GM12878 (cell line): ENCODE measurements at regions not wholly inside any gene's neighbourhood (a gene's known extent, or its start where the extent isn't known, plus 50 kb on each side); places are given as distances from the start of the nearest gene placed in this dataset.

Source experiments
- ATAC-seq: fragments of 200-7000 bp; cut with Tn5 transposase; 3 replicates; pipeline ENCODE4 v1.9.1; 2020; ENCODE audit warnings: mild to moderate bottlenecking, moderate library complexity
- BruUV-seq: library from RNA; stranded (reverse); fragments of 400-500 nt; replicated peaks from 2 replicates; lab custom pipeline; 2021; lab: Mats Ljungman, UMichigan
- CTCF ChIA-PET: fragments of 300-600 bp; sonication (Branson Sonifier 250); formaldehyde crosslinking; extraction: SDS; loops from one replicate; lab custom pipeline; 2021; ENCODE audit warnings: inconsistent platforms; lab: Yijun Ruan, JAX
- POLR2A ChIA-PET: fragments of 350-600 bp; formaldehyde crosslinking; extraction: SDS; loops from one replicate; lab custom pipeline; 2021; ENCODE audit warnings: inconsistent platforms; lab: Charles Lee
- RAD21 ChIA-PET: fragments of 300-600 bp; sonication (Branson Sonifier 250); formaldehyde crosslinking; loops from one replicate; lab custom pipeline; 2023; ENCODE audit warnings: antibody characterized with exemption; ENCODE audit not compliant: unreplicated experiment; lab: Charles Lee
- SMC1A ChIA-PET: fragments of 300-600 bp; sonication (Branson Sonifier 250); formaldehyde crosslinking; loops from one replicate; lab custom pipeline; 2023; ENCODE audit not compliant: unreplicated experiment, uncharacterized antibody; lab: Charles Lee
- DNase-seq: peaks from one replicate; pipeline ENCODE4 v3.0.0-alpha.2; 2011; ENCODE audit warnings: low read depth, low spot score
- FAIRE-seq: peaks from 3 replicates; lab custom pipeline; 2011; peaks lifted over from hg19 to GRCh38; lab: Jason Lieb, UNC
- H2AFZ ChIP-seq: 2 replicates; pipeline ENCODE4 v1.6.0; 2011; ENCODE audit warnings: low read depth, low read length, control low read depth; ENCODE audit not compliant: control insufficient read depth
- H3K27ac ChIP-seq: 2 replicates; pipeline ENCODE4 v1.5.1; 2011; ENCODE audit warnings: control low read depth; ENCODE audit not compliant: control insufficient read depth, insufficient read depth
- H3K27me3 ChIP-seq, 2 experiments: replicated peaks in 1 of 2; 2 replicates each; pipeline versions ENCODE4 v1.6.0 to v1.6.1; 2011; ENCODE audit warnings: low read length in 1 of 2; ENCODE audit not compliant: control insufficient read depth in 2 of 2, insufficient read depth in 2 of 2
- H3K36me3 ChIP-seq, 2 experiments: 2 replicates each; pipeline ENCODE4 v1.5.1; 2011; ENCODE audit warnings: low read length in 1 of 2; ENCODE audit not compliant: control insufficient read depth in 2 of 2, insufficient read depth in 2 of 2
- H3K4me1 ChIP-seq: 2 replicates; pipeline ENCODE4 v1.6.1; 2011; ENCODE audit warnings: mild to moderate bottlenecking, low read length, moderate library complexity, mixed read lengths; ENCODE audit not compliant: control insufficient read depth, insufficient read depth
- H3K4me2 ChIP-seq: 2 replicates; pipeline ENCODE4 v1.6.0; 2011; ENCODE audit warnings: control low read depth; ENCODE audit not compliant: control insufficient read depth, insufficient read depth
- H3K4me3 ChIP-seq: fragments of 200-600 bp; sonication (generic); 2 replicates; pipeline ENCODE4 v1.5.1; 2016
- H3K79me2 ChIP-seq: 2 replicates; pipeline ENCODE4 v1.6.0; 2011; ENCODE audit warnings: low read length; ENCODE audit not compliant: control insufficient read depth, insufficient read depth
- H3K9ac ChIP-seq: 2 replicates; pipeline ENCODE4 v1.8.0; 2011; ENCODE audit warnings: low read length, control low read depth, mixed read lengths; ENCODE audit not compliant: control insufficient read depth, insufficient read depth
- H3K9me3 ChIP-seq: replicated peaks from 3 replicates; pipeline ENCODE4 v1.5.1; 2011; ENCODE audit warnings: mild to moderate bottlenecking, low read length; ENCODE audit not compliant: control insufficient read depth, insufficient read depth
- H4K20me1 ChIP-seq: 2 replicates; pipeline ENCODE4 v1.6.0; 2011; ENCODE audit not compliant: control insufficient read depth, insufficient read depth
- RUNX3 ChIP-seq: IDR thresholded peaks from 2 replicates; pipeline ENCODE4 v1.6.1; 2012; ENCODE audit warnings: low read length, inconsistent platforms
- TCF12 ChIP-seq: IDR thresholded peaks from 2 replicates; pipeline ENCODE4 v1.6.1; 2011; ENCODE audit warnings: low read depth, mild to moderate bottlenecking, low read length
- USF2 ChIP-seq: IDR thresholded peaks from 2 replicates; pipeline ENCODE4 v1.6.1; 2011; ENCODE audit warnings: low read depth, low read length, improper control_type of control experiment, borderline replicate concordance
- WGBS: methylation state at CpG from one replicate; pipeline ENCODE4 v1.1.6; 2016; ENCODE audit warnings: low lambda C conversion rate; ENCODE audit not compliant: insufficient replicate concordance, insufficient coverage; ENCODE audit errors: missing lambda C conversion rate; 5-methylcytosine and 5-hydroxymethylcytosine counted together
- in situ Hi-C: fragments of 300-500 bp; cut with MboI; formaldehyde crosslinking; loops from 9 replicates; pipeline ENCODE4 v1.14.3; 2018; ENCODE audit warnings: mixed read lengths
- intact Hi-C: fragments of 100-400 bp; cut with micrococcal nuclease; formaldehyde crosslinking; loops from one replicate; pipeline ENCODE4 v1.14.2; 2022; ENCODE audit not compliant: unreplicated experiment
- TF ChIP-seq, protein P1 (sequence below): IDR thresholded peaks from 2 replicates; pipeline ENCODE4 v1.6.1; 2012; ENCODE audit warnings: mild to moderate bottlenecking, low read depth, low read length

DNA sequence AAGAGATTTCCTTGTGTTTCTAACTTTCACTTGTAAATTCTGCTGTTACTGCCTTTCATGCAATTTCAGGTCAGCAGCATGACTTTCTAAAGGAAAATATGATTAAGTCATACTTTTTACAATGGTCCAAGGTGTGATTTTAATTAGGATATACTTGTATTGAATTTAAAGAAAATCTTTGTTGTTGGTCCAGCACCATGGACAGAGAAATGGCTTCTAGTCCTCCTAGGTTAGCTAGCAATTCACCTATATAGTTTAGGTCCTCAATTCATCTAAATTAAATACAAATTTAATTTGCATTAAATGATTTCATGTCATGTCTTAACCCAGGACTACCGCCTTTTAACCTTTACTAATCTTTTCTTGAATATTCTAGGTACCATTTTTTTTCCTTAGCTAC is 304.9 kb upstream of the RPS6KA3 start:
- no TSS peak for BruUV-seq
- Histone ChIP-seq H3K9me3 (no peaks in the 10 kb centered on the region), H3K79me2 (no peaks in the 10 kb centered on the region), H3K4me2 (no peak overlapping the region), H4K20me1 (no peaks in the 10 kb centered on the region; the same call in 1 of the 2 replicates), H2AFZ (no peak overlapping the region), H3K9ac (no peak overlapping the region), H3K4me3 (no peak overlapping the region), H3K27ac (no peak overlapping the region), H3K27me3 (no peaks in the 10 kb centered on the region), H3K4me1 (no peaks in the 10 kb centered on the region), H3K36me3 (no peaks in the 10 kb centered on the region)
- TF ChIP-seq USF2 = no peak
- TF ChIP-seq, protein P1, sequence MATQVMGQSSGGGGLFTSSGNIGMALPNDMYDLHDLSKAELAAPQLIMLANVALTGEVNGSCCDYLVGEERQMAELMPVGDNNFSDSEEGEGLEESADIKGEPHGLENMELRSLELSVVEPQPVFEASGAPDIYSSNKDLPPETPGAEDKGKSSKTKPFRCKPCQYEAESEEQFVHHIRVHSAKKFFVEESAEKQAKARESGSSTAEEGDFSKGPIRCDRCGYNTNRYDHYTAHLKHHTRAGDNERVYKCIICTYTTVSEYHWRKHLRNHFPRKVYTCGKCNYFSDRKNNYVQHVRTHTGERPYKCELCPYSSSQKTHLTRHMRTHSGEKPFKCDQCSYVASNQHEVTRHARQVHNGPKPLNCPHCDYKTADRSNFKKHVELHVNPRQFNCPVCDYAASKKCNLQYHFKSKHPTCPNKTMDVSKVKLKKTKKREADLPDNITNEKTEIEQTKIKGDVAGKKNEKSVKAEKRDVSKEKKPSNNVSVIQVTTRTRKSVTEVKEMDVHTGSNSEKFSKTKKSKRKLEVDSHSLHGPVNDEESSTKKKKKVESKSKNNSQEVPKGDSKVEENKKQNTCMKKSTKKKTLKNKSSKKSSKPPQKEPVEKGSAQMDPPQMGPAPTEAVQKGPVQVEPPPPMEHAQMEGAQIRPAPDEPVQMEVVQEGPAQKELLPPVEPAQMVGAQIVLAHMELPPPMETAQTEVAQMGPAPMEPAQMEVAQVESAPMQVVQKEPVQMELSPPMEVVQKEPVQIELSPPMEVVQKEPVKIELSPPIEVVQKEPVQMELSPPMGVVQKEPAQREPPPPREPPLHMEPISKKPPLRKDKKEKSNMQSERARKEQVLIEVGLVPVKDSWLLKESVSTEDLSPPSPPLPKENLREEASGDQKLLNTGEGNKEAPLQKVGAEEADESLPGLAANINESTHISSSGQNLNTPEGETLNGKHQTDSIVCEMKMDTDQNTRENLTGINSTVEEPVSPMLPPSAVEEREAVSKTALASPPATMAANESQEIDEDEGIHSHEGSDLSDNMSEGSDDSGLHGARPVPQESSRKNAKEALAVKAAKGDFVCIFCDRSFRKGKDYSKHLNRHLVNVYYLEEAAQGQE = peak; percentile 72
- POLR2A ChIA-PET = no interaction called here
- intact Hi-C loops (no loop called here), in situ Hi-C loops (no loop called here)
- ATAC-seq (no peak), DNase-seq (no peak), FAIRE-seq (no peak)
- 17% methylated on average over 1 of the region's 1 CpG for WGBS
- CTCF ChIA-PET = interaction anchor here (1.4 to 1.6 kb wide), 2 partner anchors 11 to 42 kb away, joined by 3 read pairs; no protein-coding TSS in a partner anchor
- SMC1A ChIA-PET = interaction anchor here (0.7 kb wide), 1 partner anchor 17 kb away, joined by 3 read pairs; no protein-coding TSS in a partner anchor
- RAD21 ChIA-PET = no interaction called here

- FAIRE-seq (no peak), ATAC-seq (no peak), DNase-seq (no peak)
- in situ Hi-C loops = no loop called here
- BruUV-seq = no TSS peak
- Histone ChIP-seq H4K20me1 (no peaks in the 10 kb centered on the region; the same call in 1 of the 2 replicates), H3K36me3 (no peaks in the 10 kb centered on the region), H3K9ac (no peak overlapping the region), H3K4me3 (no peak overlapping the region), H3K4me1 (no peaks in the 10 kb centered on the region), H3K27me3 (no peaks in the 10 kb centered on the region), H3K4me2 (no peak overlapping the region), H3K9me3 (no peaks in the 10 kb centered on the region), H2AFZ (no peak overlapping the region), H3K27ac (no peak overlapping the region), H3K79me2 (no peaks in the 10 kb centered on the region)
- RAD21 ChIA-PET = no interaction called here
- intact Hi-C loops = no loop called here
- POLR2A ChIA-PET = no interaction called here
- SMC1A ChIA-PET = no interaction called here
- TF ChIP-seq RUNX3 (peak; percentile 35; the same call in 1 of the 2 replicates), TCF12 (no peak)
- CTCF ChIA-PET = no interaction called here
These were observed 300.4 kb upstream of the RPS6KA3 start for GRCh38 chrX:20567108-20567507.
